Tibial artery (tissue), 4 donors: ENCODE measurements at regions not wholly inside any gene's neighbourhood (a gene's known extent, or its start where the extent isn't known, plus 50 kb on each side); places are given as distances from the start of the nearest gene placed in this dataset.

Experiments
- DNase-seq, 2 donors: peaks; one replicate each; pipeline ENCODE4 v3.0.0-alpha.2; 2019
- H3K27ac ChIP-seq, 2 donors: fragments of 200-600 bp; sonication (generic) in 1 of 2; 1 replicate in 1 of 2; 2 replicates in 1 of 2; pipeline ENCODE4 v1.5.1; 2018 to 2019; ENCODE audit warnings: mild to moderate bottlenecking in 1 of 2
- H3K27me3 ChIP-seq, 2 donors: fragments of 200-600 bp; sonication (generic) in 1 of 2; one replicate each; pipeline versions ENCODE4 v1.5.1 to v1.6.0; 2016 to 2019
- H3K36me3 ChIP-seq, 3 donors: fragments of 200-600 bp; sonication (generic) in 2 of 3; one replicate each; pipeline ENCODE4 v1.5.1; 2016 to 2019; ENCODE audit warnings: mild to moderate bottlenecking in 2 of 3
- H3K4me1 ChIP-seq, 4 donors: fragments of 200-600 bp; sonication (generic) in 2 of 4; 1 replicate in 3 of 4; 2 replicates in 1 of 4; pipeline ENCODE4 v1.5.1; 2016 to 2019
- H3K4me3 ChIP-seq, 2 donors: fragments of 200-600 bp; sonication (generic) in 1 of 2; 1 replicate in 1 of 2; 2 replicates in 1 of 2; pipeline ENCODE4 v1.5.1; 2018 to 2019; ENCODE audit warnings: mild to moderate bottlenecking in 2 of 2
- H3K9me3 ChIP-seq, 3 donors: fragments of 200-600 bp; sonication (generic) in 1 of 3; one replicate each; pipeline ENCODE4 v1.5.1; 2016 to 2019
- intact Hi-C: fragments of 100-400 bp; cut with DNase I; formaldehyde crosslinking; loops from one replicate; pipeline ENCODE4 v1.15.0; 2023; ENCODE audit warnings: low total_unique reads
- TF ChIP-seq, protein P1 (sequence below), 2 experiments: fragments of 200-600 bp in 1 of 2; fragments of 450-650 bp in 1 of 2; IDR thresholded peaks; one replicate each; pipeline ENCODE4 v1.5.1; 2017 to 2019; ENCODE audit warnings: antibody characterized with exemption in 2 of 2, mild to moderate bottlenecking in 1 of 2, moderate library complexity in 1 of 2

DNA sequence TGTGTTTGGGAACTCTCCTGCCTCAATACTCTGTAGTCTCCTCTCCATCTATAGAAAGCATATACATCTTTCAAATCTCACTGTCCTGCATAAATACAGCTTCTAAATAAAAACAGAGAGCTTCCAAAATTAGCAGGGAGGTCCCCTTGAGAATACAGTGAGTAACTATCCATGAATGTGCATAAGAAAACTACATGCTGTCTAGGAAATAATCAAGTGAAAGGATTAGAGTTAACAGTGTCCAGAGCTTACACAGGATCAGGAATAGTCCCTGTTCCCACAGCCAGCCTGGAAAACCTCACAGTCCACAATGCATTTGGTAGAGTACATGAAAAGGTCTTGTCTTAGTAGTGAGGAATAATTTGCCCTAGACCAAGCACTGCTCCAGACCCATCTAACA lies 123.0 kb upstream of the POU3F2 start:
- Histone ChIP-seq H3K36me3 (no peaks in the 10 kb centered on the region), H3K27ac (no peak overlapping the region), H3K4me3 (no peak overlapping the region), H3K9me3 (no peaks in the 10 kb centered on the region), H3K4me1 (no peaks in the 10 kb centered on the region), H3K27me3 (no peaks in the 10 kb centered on the region)
- TF ChIP-seq, protein P1, sequence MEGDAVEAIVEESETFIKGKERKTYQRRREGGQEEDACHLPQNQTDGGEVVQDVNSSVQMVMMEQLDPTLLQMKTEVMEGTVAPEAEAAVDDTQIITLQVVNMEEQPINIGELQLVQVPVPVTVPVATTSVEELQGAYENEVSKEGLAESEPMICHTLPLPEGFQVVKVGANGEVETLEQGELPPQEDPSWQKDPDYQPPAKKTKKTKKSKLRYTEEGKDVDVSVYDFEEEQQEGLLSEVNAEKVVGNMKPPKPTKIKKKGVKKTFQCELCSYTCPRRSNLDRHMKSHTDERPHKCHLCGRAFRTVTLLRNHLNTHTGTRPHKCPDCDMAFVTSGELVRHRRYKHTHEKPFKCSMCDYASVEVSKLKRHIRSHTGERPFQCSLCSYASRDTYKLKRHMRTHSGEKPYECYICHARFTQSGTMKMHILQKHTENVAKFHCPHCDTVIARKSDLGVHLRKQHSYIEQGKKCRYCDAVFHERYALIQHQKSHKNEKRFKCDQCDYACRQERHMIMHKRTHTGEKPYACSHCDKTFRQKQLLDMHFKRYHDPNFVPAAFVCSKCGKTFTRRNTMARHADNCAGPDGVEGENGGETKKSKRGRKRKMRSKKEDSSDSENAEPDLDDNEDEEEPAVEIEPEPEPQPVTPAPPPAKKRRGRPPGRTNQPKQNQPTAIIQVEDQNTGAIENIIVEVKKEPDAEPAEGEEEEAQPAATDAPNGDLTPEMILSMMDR (IDR thresholded peaks at IDR 0.05) = no peak
- DNase-seq = no peak
- intact Hi-C loops = no loop called here

DNA sequence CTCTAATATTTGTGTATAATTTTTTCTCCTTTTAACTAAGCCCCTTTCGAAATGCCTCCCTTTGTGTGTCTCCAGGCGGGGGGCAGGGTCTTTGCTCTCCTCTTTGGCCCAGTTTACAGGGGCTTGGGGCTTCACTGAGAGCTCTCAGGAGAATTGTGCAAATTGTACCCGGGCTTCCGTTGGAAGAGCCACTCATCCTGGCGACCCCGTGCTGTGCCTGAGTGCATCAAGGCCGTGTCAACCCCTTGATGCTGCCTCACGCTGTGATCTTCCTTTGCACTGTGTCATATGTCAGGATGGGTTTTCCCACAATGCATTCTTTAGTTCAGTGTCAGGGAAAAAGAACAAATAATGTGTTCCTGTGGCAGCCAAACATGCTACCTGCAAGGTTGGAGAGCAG lies 118.0 kb upstream of the POU3F2 start:
- H3K9me3 ChIP-seq = no peaks in the 10 kb centered on the region
- no peak overlapping the region for H3K4me3 ChIP-seq
- no peaks in the 10 kb centered on the region for H3K36me3 ChIP-seq
- no peaks in the 10 kb centered on the region for H3K27me3 ChIP-seq
- TF ChIP-seq, protein P1 (IDR thresholded peaks at IDR 0.05) = no peak
- H3K27ac ChIP-seq = no peak overlapping the region
- intact Hi-C loops = no loop called here
- no peak for DNase-seq
- no peaks in the 10 kb centered on the region for H3K4me1 ChIP-seq

DNA sequence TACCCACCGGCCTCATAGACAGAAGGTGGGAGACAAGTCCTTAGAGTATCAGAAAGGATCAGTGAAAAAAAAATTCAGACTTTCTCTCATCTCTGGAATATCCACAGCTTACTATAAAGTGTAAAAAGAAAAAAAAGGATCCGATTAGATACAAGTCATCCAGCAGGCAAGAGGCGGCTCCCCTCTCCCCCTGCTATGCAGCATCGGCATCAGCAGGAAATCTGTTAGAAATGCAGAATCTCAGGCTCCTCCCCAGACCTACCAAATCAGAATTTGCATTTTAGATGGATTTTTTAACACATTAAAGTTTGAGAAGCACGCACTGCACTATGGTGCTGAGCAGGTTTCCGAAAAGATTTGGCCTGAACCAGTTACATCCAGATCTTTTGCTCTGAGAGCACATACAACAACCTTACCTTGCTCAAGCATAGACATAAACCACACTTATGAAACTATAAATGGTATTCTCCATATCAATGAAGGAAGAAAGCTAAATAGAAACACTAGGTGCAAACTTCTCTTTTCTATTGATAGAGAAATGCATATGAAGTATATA lies 117.0 kb upstream of the POU3F2 start:
- H3K27me3 ChIP-seq = no peaks in the 10 kb centered on the region
- H3K36me3 ChIP-seq = no peaks in the 10 kb centered on the region
- TF ChIP-seq, protein P1 (IDR thresholded peaks at IDR 0.05) = no peak
- intact Hi-C loops = no loop called here
- DNase-seq = no peak
- no peak overlapping the region for H3K4me3 ChIP-seq
- H3K4me1 ChIP-seq = no peaks in the 10 kb centered on the region
- H3K9me3 ChIP-seq = no peaks in the 10 kb centered on the region
- no peak overlapping the region for H3K27ac ChIP-seq

DNA sequence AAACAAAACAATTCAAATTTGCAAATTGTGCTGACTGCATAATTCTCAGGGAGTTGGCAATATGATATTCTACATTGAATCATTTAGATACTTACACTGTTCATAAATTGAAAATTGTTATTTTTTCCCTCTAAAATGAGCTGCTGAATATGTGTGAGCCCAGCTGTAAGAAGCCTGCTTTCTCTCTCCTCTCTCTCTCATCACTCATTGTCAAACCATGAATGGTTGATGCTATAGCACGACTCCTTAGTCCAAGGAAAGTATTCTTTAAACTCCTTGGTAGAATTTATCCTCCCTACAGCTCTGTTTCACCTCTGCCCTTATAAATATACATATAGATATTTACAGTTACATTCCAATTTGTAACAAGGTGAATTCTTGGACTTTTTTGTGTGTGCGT lies 116.4 kb upstream of the POU3F2 start:
- no peak for DNase-seq
- Histone ChIP-seq H3K27me3 (no peaks in the 10 kb centered on the region), H3K27ac (no peak overlapping the region), H3K4me3 (no peak overlapping the region), H3K4me1 (no peaks in the 10 kb centered on the region), H3K9me3 (no peaks in the 10 kb centered on the region), H3K36me3 (no peaks in the 10 kb centered on the region)
- TF ChIP-seq, protein P1 (IDR thresholded peaks at IDR 0.05) = no peak
- intact Hi-C loops = no loop called here

DNA sequence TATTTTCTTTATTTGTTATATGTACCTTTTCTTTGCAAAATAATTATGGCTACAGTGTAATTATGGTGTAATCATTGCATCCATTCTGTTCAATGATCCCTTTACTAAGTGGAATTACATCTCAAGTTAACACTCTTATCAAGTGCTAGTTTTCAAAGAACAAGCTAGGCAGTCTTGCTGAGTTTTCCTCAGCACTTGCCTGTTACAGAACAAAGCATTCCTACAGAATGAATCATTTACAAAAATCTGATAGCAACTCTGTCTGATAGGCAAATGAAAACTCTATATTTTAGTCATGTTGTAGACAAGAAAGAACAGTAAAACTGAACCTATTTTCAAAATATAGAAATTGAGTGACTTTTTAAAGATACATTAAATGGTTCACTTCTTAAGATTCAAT lies 109.8 kb upstream of the POU3F2 start:
- no peaks in the 10 kb centered on the region for H3K9me3 ChIP-seq
- H3K27ac ChIP-seq = no peak overlapping the region
- no peaks in the 10 kb centered on the region for H3K4me1 ChIP-seq
- TF ChIP-seq, protein P1 (IDR thresholded peaks at IDR 0.05) = no peak
- no peaks in the 10 kb centered on the region for H3K36me3 ChIP-seq
- DNase-seq = no peak
- H3K27me3 ChIP-seq = no peaks in the 10 kb centered on the region
- intact Hi-C loops = no loop called here
- no peak overlapping the region for H3K4me3 ChIP-seq

DNA sequence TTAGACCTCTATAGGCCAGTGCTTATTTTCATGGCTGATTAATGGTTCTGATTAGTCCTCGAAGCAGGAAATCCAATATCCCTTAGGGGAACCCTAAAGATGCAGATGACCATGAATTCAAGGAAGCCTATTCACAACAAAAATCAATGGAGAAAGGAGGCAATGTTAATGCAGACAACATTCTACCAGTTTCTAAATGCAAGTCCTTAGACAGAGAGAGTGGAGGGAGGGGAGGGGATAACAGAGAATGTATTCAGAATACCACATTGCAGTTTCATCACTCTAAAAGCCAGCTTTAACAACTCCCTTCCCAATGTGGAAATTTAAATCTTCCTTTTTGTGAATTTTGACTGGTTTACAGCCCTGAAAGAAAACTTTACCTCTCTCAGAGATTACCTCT lies 87.1 kb upstream of the POU3F2 start:
- no peak overlapping the region for H3K4me3 ChIP-seq
- no peaks in the 10 kb centered on the region for H3K27me3 ChIP-seq
- H3K9me3 ChIP-seq = no peaks in the 10 kb centered on the region
- H3K36me3 ChIP-seq = no peaks in the 10 kb centered on the region
- TF ChIP-seq, protein P1 (IDR thresholded peaks at IDR 0.05) = no peak
- no peak overlapping the region for H3K27ac ChIP-seq
- no peaks in the 10 kb centered on the region for H3K4me1 ChIP-seq
- no peak for DNase-seq
- intact Hi-C loops = no loop called here
